Prostate gland (tissue), 2 donors: ENCODE measurements at regions not wholly inside any gene's neighbourhood (a gene's known extent, or its start where the extent isn't known, plus 50 kb on each side); places are given as distances from the start of the nearest gene placed in this dataset.

ENCODE experiments used
- DNase-seq: peaks from one replicate; pipeline ENCODE4 v3.0.0-alpha.2; 2019; ENCODE audit warnings: low spot score
- H3K27ac ChIP-seq, 2 donors: fragments of 200-600 bp; sonication (generic); 2 replicates each; pipeline ENCODE4 v1.5.1; 2017 to 2019
- H3K27me3 ChIP-seq: fragments of 200-600 bp; sonication (generic); replicated peaks from 2 replicates; pipeline ENCODE4 v1.5.1; 2019; ENCODE audit not compliant: insufficient read depth
- H3K36me3 ChIP-seq, 2 donors: fragments of 200-600 bp; sonication (generic); 1 replicate in 1 of 2; 2 replicates in 1 of 2; pipeline versions ENCODE4 v1.5.1 to v1.8.1; 2017 to 2019
- H3K4me1 ChIP-seq: fragments of 200-600 bp; sonication (generic); replicated peaks from 2 replicates; pipeline ENCODE4 v1.5.1; 2019
- H3K4me3 ChIP-seq, 2 donors: fragments of 200-600 bp; sonication (generic); 2 replicates each; pipeline ENCODE4 v1.5.1; 2017 to 2019
- H3K9me3 ChIP-seq: fragments of 200-600 bp; sonication (generic); 2 replicates; pipeline ENCODE4 v1.5.1; 2017
- CTCF ChIP-seq, 4 experiments: fragments of 200-600 bp in 2 of 4; fragments of 450-650 bp in 2 of 4; sonication (generic) in 2 of 4; IDR thresholded peaks; 1 replicate in 3 of 4; 2 replicates in 1 of 4; pipeline ENCODE4 v1.5.1; 2016 to 2019; ENCODE audit warnings: antibody characterized with exemption in 4 of 4, mild to moderate bottlenecking in 2 of 4, moderate library complexity in 2 of 4
- POLR2A ChIP-seq: fragments of 450-650 bp; IDR thresholded peaks from one replicate; pipeline ENCODE4 v1.6.1; 2016; ENCODE audit warnings: antibody characterized with exemption, mild to moderate bottlenecking
- POLR2AphosphoS5 ChIP-seq: sonication (generic); formaldehyde crosslinking; IDR thresholded peaks from one replicate; pipeline ENCODE4 v1.6.1; 2017; ENCODE audit warnings: antibody characterized with exemption
- WGBS: methylation state at CpG from one replicate; pipeline ENCODE4 v1.1.5; 2018; 5-methylcytosine and 5-hydroxymethylcytosine counted together
- intact Hi-C: fragments of 100-400 bp; cut with DNase I; formaldehyde crosslinking; loops from one replicate; pipeline ENCODE4 v1.14.2; 2022

- intact Hi-C loops = no loop called here
- Histone ChIP-seq H3K4me3 (no peak overlapping the region), H3K9me3 (no peaks in the 10 kb centered on the region), H3K36me3 (no peaks in the 10 kb centered on the region), H3K4me1 (no peaks in the 10 kb centered on the region), H3K27ac (no peak overlapping the region), H3K27me3 (no peaks in the 10 kb centered on the region)
- WGBS = 99% methylated on average over 3 of the region's 3 CpGs
- TF ChIP-seq POLR2A (no peak), POLR2AphosphoS5 (no peak), CTCF (IDR thresholded peaks at IDR 0.05) (no peak)
- no peak for DNase-seq
Measured at GRCh38 chr3:105923140-105923539, 54.3 kb upstream of the CBLB start.

- Histone ChIP-seq H3K27me3 (no peaks in the 10 kb centered on the region), H3K27ac (no peak overlapping the region), H3K9me3 (no peaks in the 10 kb centered on the region), H3K4me3 (no peak overlapping the region), H3K36me3 (no peaks in the 10 kb centered on the region), H3K4me1 (no peaks in the 10 kb centered on the region)
- 97% methylated on average over 1 of the region's 1 CpG for WGBS
- DNase-seq = no peak
- no peak for TF ChIP-seq POLR2AphosphoS5
- no peak for TF ChIP-seq CTCF (IDR thresholded peaks at IDR 0.05)
- TF ChIP-seq POLR2A = no peak
- intact Hi-C loops = no loop called here
Measured at GRCh38 chr3:105927741-105928140, 58.9 kb upstream of the CBLB start.

GRCh38 chr3:105930733-105931132, 61.9 kb upstream of the CBLB start:
- 17% methylated on average over 3 of the region's 3 CpGs for WGBS
- Histone ChIP-seq H3K4me3 (no peak overlapping the region), H3K4me1 (no peaks in the 10 kb centered on the region), H3K27me3 (no peaks in the 10 kb centered on the region), H3K27ac (no peak overlapping the region), H3K36me3 (no peaks in the 10 kb centered on the region), H3K9me3 (no peaks in the 10 kb centered on the region)
- intact Hi-C loops = no loop called here
- TF ChIP-seq POLR2AphosphoS5 (no peak), CTCF (IDR thresholded peaks at IDR 0.05) (no peak), POLR2A (no peak)
- DNase-seq = peak; percentile 8

GRCh38 chr3:105931500-105931899, 62.7 kb upstream of the CBLB start:
- DNase-seq = no peak
- no peaks in the 10 kb centered on the region for H3K36me3 ChIP-seq
- TF ChIP-seq POLR2AphosphoS5 (no peak), POLR2A (no peak), CTCF (IDR thresholded peaks at IDR 0.05) (no peak)
- no peak overlapping the region for H3K4me3 ChIP-seq
- H3K4me1 ChIP-seq = no peaks in the 10 kb centered on the region
- H3K27me3 ChIP-seq = no peaks in the 10 kb centered on the region
- H3K27ac ChIP-seq = no peak overlapping the region
- intact Hi-C loops = no loop called here
- 49% methylated on average over 2 of the region's 2 CpGs for WGBS
- H3K9me3 ChIP-seq = no peaks in the 10 kb centered on the region

- no peak for DNase-seq
- Histone ChIP-seq H3K36me3 (no peaks in the 10 kb centered on the region), H3K4me1 (no peaks in the 10 kb centered on the region), H3K27ac (no peak overlapping the region), H3K9me3 (no peaks in the 10 kb centered on the region), H3K27me3 (no peaks in the 10 kb centered on the region), H3K4me3 (no peak overlapping the region)
- WGBS = 12% methylated on average over 4 of the region's 4 CpGs
- intact Hi-C loops = no loop called here
- TF ChIP-seq POLR2A (no peak), POLR2AphosphoS5 (peak; percentile 16), CTCF (IDR thresholded peaks at IDR 0.05) (no peak)
Measured at GRCh38 chr3:105933871-105934270, 65.1 kb upstream of the CBLB start.
